Left ventricle myocardium inferior (tissue), 1 donor: ENCODE measurements at regions not wholly inside any gene's neighbourhood (a gene's known extent, or its start where the extent isn't known, plus 50 kb on each side); places are given as distances from the start of the nearest gene placed in this dataset.
"Not testable (repeated sequence)": the region's sequence is repeated elsewhere in the genome, so short reads cannot be mapped to it uniquely, and the experiment has no call there.

Experiments used
- DNase-seq: peaks from one replicate; pipeline ENCODE4 v3.0.0-alpha.2; 2020
- H3K27ac ChIP-seq: fragments of 200-600 bp; replicated peaks from 2 replicates; pipeline ENCODE4 v1.8.0; 2021
- H3K27me3 ChIP-seq: fragments of 200-600 bp; 2 replicates; pipeline ENCODE4 v1.8.0; 2021; ENCODE audit warnings: low read depth
- H3K36me3 ChIP-seq: fragments of 200-600 bp; 2 replicates; pipeline ENCODE4 v1.8.0; 2021
- H3K4me1 ChIP-seq: fragments of 200-600 bp; 2 replicates; pipeline ENCODE4 v1.8.0; 2021
- H3K4me3 ChIP-seq: fragments of 200-600 bp; 2 replicates; pipeline ENCODE4 v1.8.0; 2021; ENCODE audit warnings: mild to moderate bottlenecking, moderate library complexity
- H3K9me3 ChIP-seq: fragments of 200-600 bp; replicated peaks from 2 replicates; pipeline ENCODE4 v1.8.0; 2021
- intact Hi-C: fragments of 100-400 bp; cut with micrococcal nuclease; formaldehyde crosslinking; loops from one replicate; pipeline ENCODE4 v1.11.0; 2022
- donor health status: DM: no; HTN: yes; CAD: no; lungs with severe emphysema.

- H3K9me3 ChIP-seq, DNase-seq, intact Hi-C loops, H3K4me3 ChIP-seq, H3K27me3 ChIP-seq, H3K4me1 ChIP-seq, H3K27ac ChIP-seq, H3K36me3 ChIP-seq: not testable (repeated sequence)
Measured at GRCh38 chr16:33656394-33656793, 197.0 kb downstream of the TP53TG3F start.

DNA sequence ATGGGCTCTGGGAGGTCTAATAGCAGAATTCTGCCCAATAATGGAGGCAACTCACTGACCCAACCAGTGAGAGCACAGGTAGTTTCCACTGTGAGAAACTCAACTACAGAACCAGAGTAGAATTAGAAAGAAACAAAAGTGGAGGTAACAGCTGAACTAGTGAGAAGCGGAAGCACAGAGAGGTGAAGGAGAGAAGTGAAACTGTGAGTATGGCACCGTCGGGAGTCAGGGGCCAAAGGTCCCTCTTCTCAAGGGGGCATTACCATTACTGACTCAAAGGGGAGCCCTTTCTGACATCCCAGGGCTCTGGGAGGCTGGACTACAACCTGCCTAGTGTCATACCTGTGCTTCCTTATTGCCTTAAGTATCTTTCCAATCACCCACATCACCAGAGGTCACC lies 198.3 kb downstream of the TP53TG3F start:
- H3K9me3 ChIP-seq, H3K36me3 ChIP-seq, H3K4me1 ChIP-seq, H3K27ac ChIP-seq, H3K27me3 ChIP-seq, DNase-seq, H3K4me3 ChIP-seq, intact Hi-C loops: not testable (repeated sequence)

DNA sequence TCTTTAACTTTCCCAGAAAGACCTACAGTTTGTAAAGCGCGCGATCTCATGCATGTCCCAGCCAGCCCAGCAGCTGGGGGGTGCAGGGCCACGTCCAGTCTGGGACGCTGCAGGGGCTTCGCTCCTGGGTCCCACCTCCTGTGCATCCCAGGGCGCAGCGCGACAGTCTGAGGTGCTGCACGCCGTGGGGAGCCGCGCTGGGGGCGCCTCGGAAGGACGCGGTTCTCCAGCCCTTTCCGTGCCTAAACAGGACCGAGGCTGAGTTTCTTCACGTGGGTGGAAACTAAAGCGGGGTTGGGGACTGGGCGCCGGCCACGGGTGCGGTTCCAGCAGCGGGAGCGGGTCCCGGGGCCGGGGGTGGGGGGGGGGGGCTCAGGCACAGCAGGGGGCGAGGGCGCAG lies 221.4 kb downstream of the TP53TG3F start:
- H3K36me3 ChIP-seq, H3K27ac ChIP-seq, H3K4me1 ChIP-seq, DNase-seq, H3K9me3 ChIP-seq, H3K4me3 ChIP-seq, intact Hi-C loops: not testable (repeated sequence)
- peaks cover 11% of the 10 kb centered on the region for H3K27me3 ChIP-seq

GRCh38 chr16:33700320-33700719 lies 240.9 kb downstream of the TP53TG3F start:
- H3K27me3 ChIP-seq, H3K36me3 ChIP-seq, H3K4me3 ChIP-seq, DNase-seq, H3K27ac ChIP-seq, H3K9me3 ChIP-seq, H3K4me1 ChIP-seq, intact Hi-C loops: not testable (repeated sequence)

DNA sequence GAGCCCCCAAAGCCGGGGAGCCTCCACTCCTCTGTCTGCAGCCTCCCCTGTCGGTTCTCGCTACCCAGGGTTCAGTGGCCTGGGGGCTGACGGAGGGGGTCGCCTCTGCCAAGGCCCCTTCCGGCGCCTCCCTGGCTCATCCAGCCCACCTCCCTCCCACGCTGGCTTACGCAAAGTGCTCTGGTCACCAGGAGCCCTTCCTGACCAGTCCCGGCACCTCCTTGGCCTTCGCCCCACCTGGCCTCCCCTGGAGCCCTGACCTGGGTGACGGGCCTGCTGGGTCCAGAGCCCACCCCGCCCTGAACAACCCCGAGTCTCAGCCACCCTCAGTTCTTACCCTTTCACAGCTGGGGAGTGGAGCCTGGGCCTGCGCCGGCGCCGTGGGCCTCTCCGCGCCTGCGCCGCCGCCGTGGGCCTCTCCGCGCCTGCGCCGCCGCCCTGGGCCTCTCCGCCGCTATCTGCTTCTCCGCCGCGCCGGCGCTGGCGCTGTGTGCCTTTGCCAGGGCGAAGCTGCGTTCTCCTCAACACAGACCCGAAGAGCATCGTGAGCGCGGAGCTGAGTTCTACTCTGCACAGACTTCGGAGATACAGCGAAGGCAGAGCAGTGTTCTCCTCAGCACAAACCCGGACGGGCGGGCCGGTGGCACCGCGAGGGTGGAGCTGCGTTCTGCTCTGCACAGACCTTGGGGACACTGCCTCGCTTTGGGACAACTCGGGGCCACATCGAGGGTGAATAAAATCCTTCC lies 247.6 kb downstream of the TP53TG3F start:
- peak overlapping the region; percentile 43 for H3K4me3 ChIP-seq
- H3K27ac ChIP-seq, H3K27me3 ChIP-seq, DNase-seq, intact Hi-C loops, H3K4me1 ChIP-seq, H3K9me3 ChIP-seq, H3K36me3 ChIP-seq: not testable (repeated sequence)

- intact Hi-C loops, H3K36me3 ChIP-seq, H3K27me3 ChIP-seq, DNase-seq, H3K27ac ChIP-seq, H3K9me3 ChIP-seq, H3K4me1 ChIP-seq: not testable (repeated sequence)
- H3K4me3 ChIP-seq: peak overlapping the region; percentile 43
Measured at GRCh38 chr16:33707591-33707934, 248.2 kb downstream of the TP53TG3F start.

GRCh38 chr16:33709856-33710695 lies 250.7 kb downstream of the TP53TG3F start:
- H3K4me3 ChIP-seq, H3K9me3 ChIP-seq, H3K4me1 ChIP-seq, H3K27me3 ChIP-seq, intact Hi-C loops, H3K27ac ChIP-seq, H3K36me3 ChIP-seq, DNase-seq: not testable (repeated sequence)

GRCh38 chr16:33710696-33711087 lies 251.3 kb downstream of the TP53TG3F start:
- H3K27me3 ChIP-seq, intact Hi-C loops, H3K27ac ChIP-seq, DNase-seq, H3K36me3 ChIP-seq, H3K4me3 ChIP-seq, H3K9me3 ChIP-seq, H3K4me1 ChIP-seq: not testable (repeated sequence)

DNA sequence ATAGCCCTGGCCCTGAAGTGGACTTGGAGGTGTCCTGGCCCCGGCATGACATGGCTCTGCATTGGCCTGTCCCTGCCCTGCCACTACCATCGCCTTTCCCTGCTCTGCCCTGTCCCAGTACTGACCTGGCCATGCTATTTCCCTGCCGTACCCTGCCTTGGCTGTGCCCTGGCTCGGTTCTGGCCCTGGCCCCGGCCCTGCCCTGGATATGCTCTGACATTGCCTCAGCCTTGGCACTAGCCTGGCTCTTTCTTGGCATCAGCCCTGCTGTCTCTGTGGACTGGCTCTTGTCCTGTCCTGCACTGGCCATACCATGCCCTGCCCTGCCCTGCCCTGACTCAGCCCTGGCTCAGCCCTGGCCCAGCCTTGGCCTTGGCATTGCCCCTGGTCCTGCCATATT lies 252.2 kb downstream of the TP53TG3F start:
- H3K36me3 ChIP-seq, H3K27me3 ChIP-seq, H3K27ac ChIP-seq, intact Hi-C loops, H3K9me3 ChIP-seq, H3K4me3 ChIP-seq, H3K4me1 ChIP-seq: not testable (repeated sequence)
- peak; percentile 38 for DNase-seq

DNA sequence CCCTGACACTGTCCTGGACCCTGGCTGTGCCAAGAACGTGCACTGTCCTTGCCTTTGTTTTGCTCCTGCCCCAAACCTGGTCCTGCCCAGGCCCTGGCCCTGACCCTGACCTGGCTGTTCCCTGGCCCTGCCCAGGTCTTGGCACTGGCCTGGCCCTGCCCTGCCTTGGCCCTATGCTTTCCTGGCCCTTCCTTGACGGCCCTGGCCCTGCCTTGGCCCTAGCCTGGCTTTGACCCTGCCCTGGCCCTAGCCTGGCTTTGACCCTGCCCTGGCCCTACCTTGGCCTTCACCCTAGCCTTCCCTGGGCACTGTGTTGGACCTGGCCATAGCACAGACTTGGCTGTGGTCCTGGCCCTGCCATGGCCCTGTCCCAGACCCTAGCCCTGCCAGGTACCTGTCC lies 252.9 kb downstream of the TP53TG3F start:
- H3K27me3 ChIP-seq, intact Hi-C loops, DNase-seq, H3K9me3 ChIP-seq, H3K4me3 ChIP-seq, H3K27ac ChIP-seq, H3K4me1 ChIP-seq, H3K36me3 ChIP-seq: not testable (repeated sequence)

- intact Hi-C loops, H3K27ac ChIP-seq, H3K4me3 ChIP-seq, DNase-seq, H3K36me3 ChIP-seq, H3K4me1 ChIP-seq, H3K27me3 ChIP-seq, H3K9me3 ChIP-seq: not testable (repeated sequence)
Measured at GRCh38 chr16:33712851-33713709, 253.7 kb downstream of the TP53TG3F start.

- H3K36me3 ChIP-seq, intact Hi-C loops, H3K9me3 ChIP-seq, DNase-seq, H3K4me1 ChIP-seq, H3K27ac ChIP-seq, H3K27me3 ChIP-seq, H3K4me3 ChIP-seq: not testable (repeated sequence)
Measured at GRCh38 chr16:33713710-33714538, 254.5 kb downstream of the TP53TG3F start.

- H3K4me1 ChIP-seq, DNase-seq, intact Hi-C loops, H3K9me3 ChIP-seq, H3K36me3 ChIP-seq, H3K4me3 ChIP-seq, H3K27ac ChIP-seq, H3K27me3 ChIP-seq: not testable (repeated sequence)
Measured at GRCh38 chr16:33731167-33731566, 271.8 kb downstream of the TP53TG3F start.
